ENCODE measurements at regions not wholly inside any gene's neighbourhood (a gene's known extent, or its start where the extent isn't known, plus 50 kb on each side); places are given as distances from the start of the nearest gene placed in this dataset.
"Not testable (repeated sequence)": the region's sequence is repeated elsewhere in the genome, so short reads cannot be mapped to it uniquely, and the experiment has no call there.

- TF ChIP-seq POLR2AphosphoS5 (IDR thresholded peaks at IDR 0.05; ENCODE audit: low read depth, low read length) (no peak), RBBP5 (IDR thresholded peaks at IDR 0.05; ENCODE audit: borderline replicate concordance, low read depth, low read length) (no peak), EGR1 (IDR thresholded peaks at IDR 0.05; ENCODE audit: borderline replicate concordance, low read depth, low read length) (no peak), SRF (IDR thresholded peaks at IDR 0.05; ENCODE audit: low read depth, low read length) (no peak)
Observed at GRCh38 chr12:115370207-115370606, 686.2 kb upstream of the TBX3 start (continued).

DNA sequence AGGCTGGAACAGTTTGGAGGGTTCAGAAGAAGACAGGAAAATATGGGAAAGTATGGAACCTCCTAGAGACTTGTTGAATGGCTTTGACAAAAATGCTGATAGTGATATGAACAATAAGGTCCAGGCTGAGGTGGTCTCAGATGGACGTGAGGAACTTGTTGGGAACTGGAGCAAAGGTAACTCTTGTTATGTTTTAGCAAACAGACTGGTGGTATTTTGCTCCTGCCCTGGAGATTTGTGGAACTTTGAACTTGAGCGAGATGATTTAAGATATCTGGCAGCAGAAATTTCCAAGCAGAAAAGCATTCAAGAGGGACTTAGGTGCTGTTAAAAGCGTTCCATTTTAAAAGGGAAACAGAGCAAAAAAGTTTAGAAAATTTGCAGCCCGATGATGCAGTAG, 682.3 kb upstream of the TBX3 start:
- not testable (repeated sequence) for H3K23me2 ChIP-seq (ENCODE audit: low read depth, low read length)

More for the DNA sequence above, 682.3 kb upstream of the TBX3 start:
- H3K27me3 ChIP-seq (replicated peaks in 1 of 4; ENCODE audit: control insufficient read depth in 3 of 4, extremely low read depth in 1 of 4, insufficient read depth in 3 of 4, low read length in 3 of 4); CTCF ChIA-PET (ENCODE audit: partially characterized antibody); H3K27ac ChIP-seq (ENCODE audit: low read depth, low read length); H3K9me3 ChIP-seq (ENCODE audit: insufficient read depth in 2 of 2, low read depth in 1 of 2, low read length in 1 of 2); H2BK120ac ChIP-seq (replicated peaks; ENCODE audit: low read depth, low read length); H4K91ac ChIP-seq (replicated peaks; ENCODE audit: insufficient read length, low read length); H4K8ac ChIP-seq (ENCODE audit: extremely low read depth, insufficient read depth, low read length); H4K5ac ChIP-seq (ENCODE audit: insufficient read length, low read depth, low read length); DNase-seq (ENCODE audit: low read depth in 1 of 2, low spot score in 2 of 2); POLR2A ChIA-PET (ENCODE audit: partially characterized antibody); H3K79me1 ChIP-seq (ENCODE audit: low read depth, low read length); H3K4me1 ChIP-seq (replicated peaks in 1 of 4; ENCODE audit: control insufficient read depth in 3 of 4, insufficient read depth in 4 of 4, low read length in 3 of 4); H2BK12ac ChIP-seq (ENCODE audit: low read depth, low read length); H4K20me1 ChIP-seq (replicated peaks in 1 of 2; ENCODE audit: control insufficient read depth in 1 of 2, insufficient read depth in 2 of 2, low read length in 2 of 2); H3K4ac ChIP-seq (replicated peaks; ENCODE audit: insufficient read length, low read depth, low read length); H3K79me2 ChIP-seq (ENCODE audit: control insufficient read depth in 1 of 2, insufficient read depth in 2 of 2, low read length in 2 of 2); H2BK15ac ChIP-seq (ENCODE audit: low read length); H3K4me2 ChIP-seq (ENCODE audit: insufficient read depth in 1 of 2, low read depth in 2 of 2, low read length in 2 of 2); H3K18ac ChIP-seq (ENCODE audit: extremely low read depth, low read length); H3K23ac ChIP-seq (ENCODE audit: insufficient read length); H3K4me3 ChIP-seq (ENCODE audit: extremely low read depth in 1 of 4, insufficient read depth in 2 of 4, low read depth in 3 of 4, low read length in 4 of 4); H2AK5ac ChIP-seq (ENCODE audit: low read depth, low read length); H2AFZ ChIP-seq (ENCODE audit: low read length); H3K9ac ChIP-seq (replicated peaks in 1 of 4; ENCODE audit: extremely low read depth in 1 of 4, low read depth in 3 of 4, low read length in 3 of 4); H2BK20ac ChIP-seq (ENCODE audit: low read length); H3K14ac ChIP-seq (ENCODE audit: insufficient read length); FAIRE-seq; H3K56ac ChIP-seq (replicated peaks; ENCODE audit: insufficient read length, low read depth, low read length); H2BK5ac ChIP-seq (ENCODE audit: low read depth, low read length); H3K36me3 ChIP-seq (ENCODE audit: control insufficient read depth in 2 of 4, insufficient read depth in 4 of 4, low read length in 3 of 4): not testable (repeated sequence)
- 92% methylated on average over 4 of the region's 4 CpGs; no CpG with 5 or more reads in 1 of the 2 experiments for WGBS, 2 experiments (ENCODE audit: extremely low coverage in 1 of 2, insufficient coverage in 1 of 2, insufficient read length in 1 of 2, insufficient replicate concordance in 2 of 2, low coverage in 1 of 2, low lambda C conversion rate in 2 of 2, missing lambda C conversion rate in 1 of 2)

All from H1 (cell line).